ENCODE measurements at regions not wholly inside any gene's neighbourhood (a gene's known extent, or its start where the extent isn't known, plus 50 kb on each side); places are given as distances from the start of the nearest gene placed in this dataset.

GRCh38 chr10:124229201-124229988 lies 136.0 kb upstream of the CHST15 start:
- no peaks in the 10 kb centered on the region for H3K36me3 ChIP-seq
- no peak overlapping the region for H3K27ac ChIP-seq
- TF ChIP-seq, protein P1, sequence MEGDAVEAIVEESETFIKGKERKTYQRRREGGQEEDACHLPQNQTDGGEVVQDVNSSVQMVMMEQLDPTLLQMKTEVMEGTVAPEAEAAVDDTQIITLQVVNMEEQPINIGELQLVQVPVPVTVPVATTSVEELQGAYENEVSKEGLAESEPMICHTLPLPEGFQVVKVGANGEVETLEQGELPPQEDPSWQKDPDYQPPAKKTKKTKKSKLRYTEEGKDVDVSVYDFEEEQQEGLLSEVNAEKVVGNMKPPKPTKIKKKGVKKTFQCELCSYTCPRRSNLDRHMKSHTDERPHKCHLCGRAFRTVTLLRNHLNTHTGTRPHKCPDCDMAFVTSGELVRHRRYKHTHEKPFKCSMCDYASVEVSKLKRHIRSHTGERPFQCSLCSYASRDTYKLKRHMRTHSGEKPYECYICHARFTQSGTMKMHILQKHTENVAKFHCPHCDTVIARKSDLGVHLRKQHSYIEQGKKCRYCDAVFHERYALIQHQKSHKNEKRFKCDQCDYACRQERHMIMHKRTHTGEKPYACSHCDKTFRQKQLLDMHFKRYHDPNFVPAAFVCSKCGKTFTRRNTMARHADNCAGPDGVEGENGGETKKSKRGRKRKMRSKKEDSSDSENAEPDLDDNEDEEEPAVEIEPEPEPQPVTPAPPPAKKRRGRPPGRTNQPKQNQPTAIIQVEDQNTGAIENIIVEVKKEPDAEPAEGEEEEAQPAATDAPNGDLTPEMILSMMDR (IDR thresholded peaks at IDR 0.05), result no peak
- TF ChIP-seq POLR2AphosphoS5 (IDR thresholded peaks at IDR 0.05) (no peak), EP300 (IDR thresholded peaks at IDR 0.05) (no peak), POLR2A (IDR thresholded peaks at IDR 0.05) (no peak)
- H3K4me3 ChIP-seq, result no peak overlapping the region
- H3K27me3 ChIP-seq, result no peaks in the 10 kb centered on the region
- no peak for DNase-seq
- peaks cover 0 to 4% (median 0%) of the 10 kb centered on the region in 4 donors for H3K9me3 ChIP-seq
- WGBS, 2 donors, result 89 to 91% methylated on average over 19 of the region's 19 CpGs
- peaks cover 0 to 34% (median 17%) of the 10 kb centered on the region in 4 donors for H3K4me1 ChIP-seq
- intact Hi-C loops (cut with DNase I), result no loop called here

GRCh38 chr10:124228471-124228870 lies 135.1 kb upstream of the CHST15 start:
- H3K9me3 ChIP-seq, result peaks cover 0 to 4% (median 0%) of the 10 kb centered on the region in 4 donors
- peaks cover 0 to 36% (median 17%) of the 10 kb centered on the region in 4 donors for H3K4me1 ChIP-seq
- no peak overlapping the region for H3K4me3 ChIP-seq
- 89 to 90% methylated on average over 2 of the region's 2 CpGs for WGBS, 2 donors
- H3K27me3 ChIP-seq, result no peaks in the 10 kb centered on the region
- no peaks in the 10 kb centered on the region for H3K36me3 ChIP-seq
- intact Hi-C loops (cut with DNase I), result no loop called here
- no peak overlapping the region for H3K27ac ChIP-seq
- no peak for DNase-seq
- TF ChIP-seq EP300 (IDR thresholded peaks at IDR 0.05), result no peak
- TF ChIP-seq, protein P1 (IDR thresholded peaks at IDR 0.05), result no peak
- no peak for TF ChIP-seq POLR2A (IDR thresholded peaks at IDR 0.05)
- TF ChIP-seq POLR2AphosphoS5 (IDR thresholded peaks at IDR 0.05), result no peak

DNA sequence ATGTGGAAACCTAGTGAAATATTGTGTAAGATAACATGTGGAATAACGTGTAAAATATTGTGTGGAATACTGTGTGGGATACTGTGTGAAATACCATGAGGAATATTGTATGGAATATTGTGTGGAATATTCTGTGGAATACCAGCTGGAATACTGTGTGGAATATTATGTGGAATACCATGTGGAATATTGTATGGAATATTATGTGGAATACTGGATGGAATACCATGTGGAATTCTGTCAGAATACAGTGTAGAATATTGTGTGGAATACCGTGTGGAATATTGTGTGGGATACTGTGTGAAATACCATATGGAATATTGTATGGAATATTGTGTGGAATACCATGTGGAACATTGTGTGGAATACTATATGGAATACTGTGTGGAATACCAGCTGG lies 134.6 kb upstream of the CHST15 start:
- DNase-seq, result no peak
- 91 to 95% methylated on average over 2 of the region's 2 CpGs for WGBS, 2 donors
- intact Hi-C loops (cut with DNase I), result no loop called here
- TF ChIP-seq EP300 (IDR thresholded peaks at IDR 0.05) (no peak), POLR2A (IDR thresholded peaks at IDR 0.05) (no peak), POLR2AphosphoS5 (IDR thresholded peaks at IDR 0.05) (no peak)
- TF ChIP-seq, protein P1 (IDR thresholded peaks at IDR 0.05), result no peak
- peaks cover 0 to 4% (median 0%) of the 10 kb centered on the region in 4 donors for H3K9me3 ChIP-seq
- no peak overlapping the region for H3K27ac ChIP-seq
- H3K36me3 ChIP-seq, result no peaks in the 10 kb centered on the region
- H3K4me1 ChIP-seq, result peaks cover 0 to 36% (median 12%) of the 10 kb centered on the region in 4 donors
- H3K27me3 ChIP-seq, result no peaks in the 10 kb centered on the region
- no peak overlapping the region for H3K4me3 ChIP-seq

DNA sequence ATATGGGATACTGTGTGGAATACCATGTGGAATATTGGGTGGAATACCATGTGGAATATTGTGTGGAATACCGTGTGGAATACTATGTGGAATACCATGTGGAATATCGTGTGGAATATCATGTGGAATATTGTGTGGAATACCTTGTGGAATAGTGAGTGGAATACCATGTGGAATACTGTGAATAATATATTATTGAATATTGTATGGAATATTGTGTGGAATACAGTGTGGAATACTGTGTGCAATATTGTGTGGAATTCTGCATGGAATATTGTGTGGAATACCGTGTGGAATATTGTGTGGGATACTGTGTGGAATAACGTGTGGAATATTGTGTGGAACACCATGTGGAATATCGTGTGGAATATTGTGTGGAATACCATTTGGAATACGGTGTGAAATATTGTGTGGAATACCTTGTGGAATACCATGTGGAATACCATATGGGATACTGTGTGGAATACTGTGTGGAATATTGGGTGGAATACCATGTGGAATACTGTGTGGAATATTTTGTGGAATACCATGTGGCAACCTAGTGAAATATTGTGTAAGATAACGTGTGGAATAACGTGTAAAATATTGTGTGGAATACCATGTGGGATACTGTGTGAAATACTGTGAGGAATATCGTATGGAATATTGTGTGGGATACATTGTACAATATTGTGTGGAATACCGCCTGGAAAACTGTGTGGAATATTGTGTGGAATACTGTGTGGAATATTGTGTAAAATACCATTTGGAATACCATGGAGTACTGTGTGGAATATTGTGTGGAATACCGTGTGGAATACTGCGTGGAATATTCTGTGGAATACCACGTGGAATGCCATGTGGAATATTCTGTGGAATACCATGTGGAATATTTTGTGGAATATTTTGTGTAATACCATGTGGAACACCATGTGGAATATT lies 133.9 kb upstream of the CHST15 start:
- 78 to 81% methylated on average over 13 of the region's 13 CpGs for WGBS, 2 donors
- H3K27me3 ChIP-seq, result no peaks in the 10 kb centered on the region
- H3K27ac ChIP-seq, result no peak overlapping the region

More for the DNA sequence above, 133.9 kb upstream of the CHST15 start:
- Histone ChIP-seq H3K36me3 (no peaks in the 10 kb centered on the region), H3K9me3 (peaks cover 0 to 4% (median 0%) of the 10 kb centered on the region in 4 donors), H3K4me3 (no peak overlapping the region), H3K4me1 (peaks cover 0 to 32% (median 11%) of the 10 kb centered on the region in 4 donors)
- intact Hi-C loops (cut with DNase I), result no loop called here
- no peak for DNase-seq
- no peak for TF ChIP-seq POLR2AphosphoS5 (IDR thresholded peaks at IDR 0.05)
- TF ChIP-seq, protein P1 (IDR thresholded peaks at IDR 0.05), result no peak
- no peak for TF ChIP-seq EP300 (IDR thresholded peaks at IDR 0.05)
- no peak for TF ChIP-seq POLR2A (IDR thresholded peaks at IDR 0.05)

Measured in sigmoid colon (tissue), 6 donors.